GM19455 (cell line): ENCODE measurements at regions not wholly inside any gene's neighbourhood (a gene's known extent, or its start where the extent isn't known, plus 50 kb on each side); places are given as distances from the start of the nearest gene placed in this dataset.
"Not testable (repeated sequence)": the region's sequence is repeated elsewhere in the genome, so short reads cannot be mapped to it uniquely, and the experiment has no call there.

ENCODE experiments used
- ATAC-seq: cut with Tn5 transposase; IDR thresholded peaks from one replicate; pipeline ENCODE4 v1.9.1; 2021; ENCODE audit not compliant: unreplicated experiment

DNA sequence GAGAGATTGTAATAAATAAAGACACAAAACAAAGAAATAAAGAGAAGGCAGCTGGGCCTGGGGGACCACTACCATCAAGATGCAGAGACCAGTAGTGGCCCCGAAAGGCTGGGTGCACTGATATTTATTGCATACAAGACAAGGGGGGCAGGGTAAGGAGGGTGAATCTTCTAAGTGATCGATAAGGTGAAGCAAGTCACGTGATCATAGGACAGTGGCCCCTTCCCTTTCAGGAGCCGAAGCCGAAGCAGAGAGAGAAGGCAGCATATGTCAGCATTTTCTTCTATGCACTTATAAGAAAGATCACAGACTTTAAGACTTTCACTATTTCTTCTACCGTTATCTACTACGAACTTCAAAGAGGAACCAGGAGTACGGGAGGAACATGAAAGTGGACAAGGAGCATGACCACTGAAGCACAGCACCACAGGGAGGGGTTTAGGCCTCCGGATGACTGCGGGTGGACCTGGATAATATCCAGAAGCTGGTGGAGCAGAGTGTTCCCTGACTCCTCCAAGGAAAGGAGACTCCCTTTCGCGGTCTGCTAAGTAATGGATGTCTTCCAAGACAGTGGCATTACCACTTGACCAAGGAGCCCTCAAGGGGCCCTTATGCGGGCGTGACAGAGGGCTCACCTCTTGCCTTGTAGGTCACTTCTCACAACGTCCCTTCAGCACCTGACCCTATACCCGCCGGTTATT lies 126.4 kb downstream of the RBM46 start:
- not testable (repeated sequence) for ATAC-seq

DNA sequence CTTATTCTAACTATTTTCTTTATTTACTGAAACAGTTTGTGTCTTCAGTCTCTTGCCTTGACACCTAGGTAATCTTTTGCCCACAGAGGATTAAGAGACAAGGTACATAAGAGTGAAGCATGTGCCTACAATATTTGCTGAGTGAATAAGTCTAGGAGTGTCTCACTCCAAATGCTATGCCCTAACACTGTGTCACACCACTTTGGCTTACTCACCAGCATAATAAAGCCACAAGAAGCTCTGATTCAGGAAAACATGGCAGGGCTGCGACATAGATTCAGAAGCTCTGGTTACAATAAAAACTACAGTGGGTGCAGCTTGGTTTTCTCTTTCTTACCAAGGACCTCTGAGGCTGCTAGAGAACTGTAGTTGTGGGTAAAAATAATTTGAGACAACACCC lies 127.1 kb downstream of the RBM46 start:
- no peak for ATAC-seq

GRCh38 chr4:154911097-154911496 lies 130.0 kb downstream of the RBM46 start:
- ATAC-seq, result no peak

GRCh38 chr4:154911608-154912098 lies 130.6 kb downstream of the RBM46 start:
- no peak for ATAC-seq

GRCh38 chr4:154916068-154916467 lies 135.0 kb downstream of the RBM46 start:
- ATAC-seq, result no peak

GRCh38 chr4:154927126-154927680 lies 146.1 kb downstream of the RBM46 start:
- no peak for ATAC-seq

DNA sequence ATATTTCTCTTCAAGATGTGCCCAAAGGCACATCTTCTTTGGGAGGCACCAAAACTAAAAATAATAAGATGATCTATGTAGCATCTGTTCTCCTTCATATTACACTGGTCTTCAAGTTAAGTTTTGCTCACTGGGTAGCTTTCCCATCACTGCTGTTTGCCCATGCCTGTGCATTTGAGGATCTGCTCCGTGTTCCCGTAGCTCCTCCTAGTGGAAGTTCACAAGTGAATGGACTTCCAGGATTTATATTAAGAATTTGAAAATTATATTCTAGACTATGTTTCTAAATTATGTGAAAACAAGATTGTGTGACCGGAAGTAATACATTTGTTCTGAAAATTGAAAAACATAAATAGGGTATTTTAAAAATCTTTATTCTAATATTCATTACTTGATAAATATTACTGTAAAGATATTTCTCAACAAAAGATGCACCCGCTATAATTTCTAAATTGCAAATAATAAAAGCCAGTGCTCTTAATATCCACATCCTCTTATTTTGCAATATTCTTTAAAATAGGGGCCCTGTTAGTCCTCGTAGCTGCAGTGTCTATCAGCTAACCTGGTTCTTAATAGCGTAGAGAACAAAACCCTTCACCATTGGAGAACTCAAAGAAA lies 147.7 kb downstream of the RBM46 start:
- no peak for ATAC-seq

DNA sequence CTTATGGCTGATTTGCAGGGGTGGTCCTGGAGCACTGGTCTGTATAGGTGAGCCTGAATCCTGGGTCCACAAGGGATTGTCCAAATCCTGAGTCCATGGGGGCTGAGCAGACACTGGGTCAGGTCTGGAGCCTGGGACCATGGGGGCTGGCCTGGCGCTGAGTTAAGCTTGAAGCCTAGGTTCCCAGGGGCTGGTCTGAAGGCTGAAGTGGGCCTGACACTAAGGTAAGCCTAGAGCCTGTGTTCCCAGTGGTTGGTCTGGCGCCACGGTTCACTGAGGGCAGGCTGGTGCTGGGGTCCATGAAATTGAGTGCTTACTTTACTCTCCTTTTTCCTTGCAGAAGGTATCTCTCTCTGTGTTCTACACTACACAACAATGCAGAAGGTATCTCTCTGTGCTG lies 155.8 kb downstream of the RBM46 start:
- ATAC-seq, result no peak

DNA sequence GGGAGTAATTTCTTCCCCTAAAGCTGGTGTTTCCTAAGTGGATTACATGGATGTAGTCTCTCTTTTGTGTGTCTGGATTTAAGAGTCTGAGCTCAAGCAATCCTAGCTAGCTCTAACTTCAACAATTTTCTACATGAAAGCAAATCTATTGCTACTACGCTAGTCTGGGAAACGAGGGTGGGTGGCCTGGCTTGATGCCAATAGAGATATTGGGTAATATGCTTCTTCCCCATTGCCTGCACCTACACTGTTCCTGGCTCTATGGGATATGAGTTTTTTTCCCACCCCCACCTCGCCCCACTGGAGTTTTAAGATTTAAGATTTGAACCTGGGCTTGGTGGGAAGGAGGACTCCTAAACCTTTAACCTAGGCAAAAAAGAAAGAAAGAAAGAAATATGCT lies 158.8 kb downstream of the RBM46 start:
- no peak for ATAC-seq

- no peak for ATAC-seq
Observed at GRCh38 chr4:154942176-154942575, 161.1 kb downstream of the RBM46 start.

DNA sequence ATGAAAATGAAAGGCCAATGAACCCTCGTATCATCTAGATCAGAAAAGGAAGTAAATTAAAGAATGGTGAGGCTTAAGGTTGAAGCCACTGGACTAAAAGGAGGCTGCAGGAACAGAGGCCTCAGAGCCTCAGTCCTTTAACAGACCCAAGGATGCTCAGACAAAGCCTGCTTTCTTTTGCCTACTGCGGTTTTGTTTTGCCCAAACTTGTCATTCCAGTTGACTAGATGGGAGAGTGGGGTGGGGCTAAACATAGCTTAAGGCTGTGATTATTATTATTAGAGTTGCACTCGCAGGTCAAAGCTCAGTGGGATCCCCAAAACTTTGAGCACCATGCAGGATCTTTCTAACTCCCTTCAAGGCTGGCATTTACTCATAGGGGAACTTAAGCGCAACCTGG lies 163.9 kb downstream of the RBM46 start:
- ATAC-seq, result no peak

GRCh38 chr4:154946113-154946512 lies 165.0 kb downstream of the RBM46 start:
- ATAC-seq, result no peak

- no peak for ATAC-seq
Observed at GRCh38 chr4:154953691-154954090, 172.6 kb downstream of the RBM46 start.

DNA sequence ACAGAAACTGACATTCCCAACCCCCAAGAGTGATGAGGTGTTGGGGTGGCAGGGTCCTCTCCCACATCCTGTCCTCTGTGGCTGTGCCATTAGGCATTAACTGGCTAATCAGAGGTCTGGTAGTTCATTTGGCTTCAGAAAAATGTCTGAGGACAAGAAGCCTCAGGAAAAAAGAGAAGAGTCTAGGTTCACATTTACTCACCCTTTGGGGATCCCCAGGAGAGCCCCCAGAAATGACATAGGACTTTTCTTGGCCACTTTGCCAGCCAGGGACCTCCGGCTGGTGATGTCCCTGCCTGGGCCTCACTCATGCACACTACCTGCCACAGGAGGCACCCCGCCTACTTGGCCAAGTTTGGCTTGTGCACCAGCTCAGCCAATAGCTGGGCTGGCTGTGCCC lies 173.0 kb downstream of the RBM46 start:
- no peak for ATAC-seq

- no peak for ATAC-seq
Observed at GRCh38 chr4:154958121-154958520, 177.0 kb downstream of the RBM46 start.

GRCh38 chr4:154958621-154959358 lies 177.7 kb downstream of the RBM46 start:
- no peak for ATAC-seq

DNA sequence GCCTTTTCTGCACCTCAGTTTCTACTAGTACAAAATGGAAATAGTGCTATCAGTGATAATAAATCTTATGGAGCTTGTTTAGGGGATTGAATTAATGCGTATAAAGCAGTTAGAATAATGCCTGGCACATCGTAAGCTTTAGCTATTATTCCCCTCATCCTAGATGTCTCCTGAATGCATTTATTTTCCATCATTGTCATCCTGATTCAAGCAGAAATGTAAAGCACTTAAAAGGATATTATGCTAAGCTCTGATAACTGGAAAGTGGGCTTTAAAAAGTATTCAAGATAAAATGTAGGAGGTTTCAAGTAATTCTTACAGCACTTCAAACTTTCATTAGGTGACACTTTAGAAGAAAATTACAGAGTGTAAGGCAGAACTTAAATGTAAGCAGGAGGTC lies 178.7 kb downstream of the RBM46 start:
- no peak for ATAC-seq

DNA sequence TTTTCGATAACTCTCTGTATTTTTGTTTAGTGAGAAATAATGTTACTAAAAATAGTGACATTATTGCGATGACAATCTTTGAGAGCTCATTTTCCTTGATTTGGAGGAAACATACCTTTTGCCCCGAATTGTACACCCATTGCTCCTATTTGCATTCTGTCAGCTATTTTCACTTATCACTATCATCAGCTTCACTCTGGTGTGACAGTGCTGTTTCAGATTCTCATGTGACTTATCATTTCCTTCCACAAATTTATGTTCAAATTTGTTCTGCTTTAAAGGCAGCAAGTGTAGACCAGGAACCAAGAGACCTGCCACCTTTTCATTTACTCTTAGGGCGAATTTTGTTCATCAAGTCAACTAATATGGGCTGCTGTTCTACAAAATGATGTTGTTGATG lies 179.4 kb downstream of the RBM46 start:
- no peak for ATAC-seq

GRCh38 chr4:154961263-154961662 lies 180.2 kb downstream of the RBM46 start:
- peak; percentile 92 for ATAC-seq

- no peak for ATAC-seq
Observed at GRCh38 chr4:154973244-154974035, 192.4 kb downstream of the RBM46 start.

DNA sequence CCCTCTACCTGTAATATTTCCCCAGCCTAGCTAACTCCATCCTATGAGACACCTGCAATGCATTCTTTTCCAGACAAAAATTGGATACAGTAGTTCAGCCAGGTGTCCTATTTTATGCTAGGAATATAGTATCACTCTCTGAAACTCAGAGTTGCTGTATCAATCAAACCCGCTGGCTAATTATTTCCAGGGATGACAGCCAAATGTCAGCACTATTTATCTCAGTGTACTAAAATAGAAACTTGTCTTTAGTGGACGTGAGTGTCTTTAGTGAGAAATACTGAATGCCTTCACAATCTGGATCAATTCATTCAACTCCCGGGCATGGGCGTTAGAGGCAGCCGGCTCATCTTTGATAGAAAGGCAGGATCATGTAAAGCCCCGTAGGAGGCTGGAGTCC lies 196.2 kb downstream of the RBM46 start:
- no peak for ATAC-seq
